SK-N-SH treated with all-trans-retinoic acid at 6 μM for 48 hours (cell line): ENCODE measurements at regions not wholly inside any gene's neighbourhood (a gene's known extent, or its start where the extent isn't known, plus 50 kb on each side); places are given as distances from the start of the nearest gene placed in this dataset.

Experiments used
- ARNTL ChIP-seq: fragments of 450-650 bp; formaldehyde crosslinking; IDR thresholded peaks from 2 replicates; pipeline ENCODE4 v1.5.0; 2020; ENCODE audit warnings: low read depth, mild to moderate bottlenecking, moderate library complexity, borderline replicate concordance
- CSDC2 ChIP-seq: fragments of 250-450 bp; sonication (Bioruptor Pico); IDR thresholded peaks from 2 replicates; pipeline ENCODE4 v1.5.0; 2020; ENCODE audit warnings: mild to moderate bottlenecking, moderate library complexity
- RARB ChIP-seq: fragments of 250-450 bp; sonication (Bioruptor Pico); IDR thresholded peaks from 2 replicates; pipeline ENCODE4 v1.8.0; 2021; ENCODE audit warnings: mild to moderate bottlenecking, moderate library complexity
- ZC3H10 ChIP-seq: fragments of 250-450 bp; sonication (Bioruptor Pico); IDR thresholded peaks from 2 replicates; pipeline ENCODE4 v1.5.1; 2021; ENCODE audit warnings: mild to moderate bottlenecking, moderate library complexity
- ZFP30 ChIP-seq: fragments of 450-650 bp; formaldehyde crosslinking; IDR thresholded peaks from 2 replicates; pipeline ENCODE4 v1.5.0; 2022; ENCODE audit warnings: mild to moderate bottlenecking, moderate library complexity
- TF ChIP-seq, protein P1 (sequence below): fragments of 250-450 bp; sonication (Bioruptor Pico); IDR thresholded peaks from 2 replicates; pipeline ENCODE4 v1.5.1; 2020; ENCODE audit warnings: low read depth, mild to moderate bottlenecking, moderate library complexity
- TF ChIP-seq, protein P2 (sequence below): fragments of 250-450 bp; sonication (Bioruptor Pico); IDR thresholded peaks from 2 replicates; pipeline ENCODE4 v1.8.0; 2020; ENCODE audit warnings: mild to moderate bottlenecking, moderate library complexity, borderline replicate concordance

DNA sequence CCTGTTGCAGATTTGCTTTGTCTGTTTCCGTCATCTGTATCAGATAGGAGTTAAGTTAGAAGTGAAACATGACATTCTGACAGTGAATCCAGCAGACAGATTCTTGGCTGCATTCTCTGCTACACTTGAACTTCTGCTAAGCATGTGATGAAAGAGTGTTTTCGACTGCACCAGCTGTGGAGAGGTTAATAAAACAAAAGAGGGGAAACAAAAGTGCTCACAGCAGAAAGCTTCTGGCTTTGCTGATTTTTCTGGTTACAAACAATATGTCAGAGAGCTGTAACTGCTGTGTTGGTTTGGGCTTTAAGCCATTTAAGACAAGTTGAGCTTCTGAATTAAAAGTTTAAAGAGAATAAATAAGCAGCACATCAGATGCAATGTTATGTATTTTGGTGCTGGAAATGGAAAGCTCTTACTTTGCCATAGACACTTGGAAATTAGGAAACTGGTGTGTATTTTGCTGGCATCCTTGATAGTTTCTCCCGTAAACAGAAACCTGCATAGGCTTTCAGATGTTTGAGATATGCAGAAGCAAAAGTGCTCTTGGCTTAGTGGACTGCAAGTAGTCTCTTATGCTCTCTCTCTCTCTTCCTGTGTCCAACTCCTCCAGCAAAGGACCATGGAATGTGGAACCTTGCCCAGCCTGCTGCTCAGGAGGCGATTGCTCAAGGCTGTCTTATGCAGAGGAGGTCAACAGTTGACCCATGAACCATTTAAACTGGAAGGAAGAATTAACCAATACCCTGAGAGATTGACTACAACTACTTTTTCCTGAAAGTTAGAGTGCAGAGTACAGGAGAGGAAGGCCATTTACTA is 104.9 kb downstream of the RPS12 start:
- TF ChIP-seq RARB (CRISPR knock-in tag) (no peak), ZFP30 (CRISPR knock-in tag) (no peak), ARNTL (CRISPR knock-in tag) (no peak), CSDC2 (no peak), ZC3H10 (CRISPR knock-in tag) (no peak)
- TF ChIP-seq, protein P1, sequence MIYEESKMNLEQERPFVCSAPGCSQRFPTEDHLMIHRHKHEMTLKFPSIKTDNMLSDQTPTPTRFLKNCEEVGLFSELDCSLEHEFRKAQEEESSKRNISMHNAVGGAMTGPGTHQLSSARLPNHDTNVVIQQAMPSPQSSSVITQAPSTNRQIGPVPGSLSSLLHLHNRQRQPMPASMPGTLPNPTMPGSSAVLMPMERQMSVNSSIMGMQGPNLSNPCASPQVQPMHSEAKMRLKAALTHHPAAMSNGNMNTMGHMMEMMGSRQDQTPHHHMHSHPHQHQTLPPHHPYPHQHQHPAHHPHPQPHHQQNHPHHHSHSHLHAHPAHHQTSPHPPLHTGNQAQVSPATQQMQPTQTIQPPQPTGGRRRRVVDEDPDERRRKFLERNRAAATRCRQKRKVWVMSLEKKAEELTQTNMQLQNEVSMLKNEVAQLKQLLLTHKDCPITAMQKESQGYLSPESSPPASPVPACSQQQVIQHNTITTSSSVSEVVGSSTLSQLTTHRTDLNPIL (CRISPR knock-in tag): no peak
- TF ChIP-seq, protein P2, sequence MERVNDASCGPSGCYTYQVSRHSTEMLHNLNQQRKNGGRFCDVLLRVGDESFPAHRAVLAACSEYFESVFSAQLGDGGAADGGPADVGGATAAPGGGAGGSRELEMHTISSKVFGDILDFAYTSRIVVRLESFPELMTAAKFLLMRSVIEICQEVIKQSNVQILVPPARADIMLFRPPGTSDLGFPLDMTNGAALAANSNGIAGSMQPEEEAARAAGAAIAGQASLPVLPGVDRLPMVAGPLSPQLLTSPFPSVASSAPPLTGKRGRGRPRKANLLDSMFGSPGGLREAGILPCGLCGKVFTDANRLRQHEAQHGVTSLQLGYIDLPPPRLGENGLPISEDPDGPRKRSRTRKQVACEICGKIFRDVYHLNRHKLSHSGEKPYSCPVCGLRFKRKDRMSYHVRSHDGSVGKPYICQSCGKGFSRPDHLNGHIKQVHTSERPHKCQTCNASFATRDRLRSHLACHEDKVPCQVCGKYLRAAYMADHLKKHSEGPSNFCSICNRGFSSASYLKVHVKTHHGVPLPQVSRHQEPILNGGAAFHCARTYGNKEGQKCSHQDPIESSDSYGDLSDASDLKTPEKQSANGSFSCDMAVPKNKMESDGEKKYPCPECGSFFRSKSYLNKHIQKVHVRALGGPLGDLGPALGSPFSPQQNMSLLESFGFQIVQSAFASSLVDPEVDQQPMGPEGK (CRISPR knock-in tag): no peak
